Testis (tissue), 2 donors: ENCODE measurements at regions not wholly inside any gene's neighbourhood (a gene's known extent, or its start where the extent isn't known, plus 50 kb on each side); places are given as distances from the start of the nearest gene placed in this dataset.

ENCODE experiments used
- DNase-seq: peaks from one replicate; pipeline ENCODE4 v3.0.0-alpha.2; 2019
- H3K27ac ChIP-seq, 2 donors: fragments of 200-600 bp; sonication (generic); one replicate each; pipeline ENCODE4 v1.5.1; 2019
- H3K27me3 ChIP-seq: fragments of 200-600 bp; sonication (generic); one replicate; pipeline ENCODE4 v1.5.1; 2019
- H3K36me3 ChIP-seq: fragments of 200-600 bp; sonication (generic); one replicate; pipeline ENCODE4 v1.5.1; 2017; ENCODE audit warnings: low read depth; ENCODE audit errors: missing control alignments
- H3K4me1 ChIP-seq: fragments of 200-600 bp; sonication (generic); one replicate; pipeline ENCODE4 v1.5.1; 2019
- H3K4me3 ChIP-seq, 2 donors: fragments of 200-600 bp; sonication (generic); one replicate each; pipeline ENCODE4 v1.5.1; 2017 to 2019
- H3K9me3 ChIP-seq: fragments of 200-600 bp; sonication (generic); one replicate; pipeline ENCODE4 v1.5.1; 2017
- CTCF ChIP-seq, 3 experiments: fragments of 450-650 bp in 2 of 3; fragments of 200-600 bp in 1 of 3; sonication (generic) in 1 of 3; IDR thresholded peaks; one replicate each; pipeline ENCODE4 v1.5.1; 2016 to 2019; ENCODE audit warnings: antibody characterized with exemption in 3 of 3, mild to moderate bottlenecking in 2 of 3, moderate library complexity in 1 of 3
- POLR2A ChIP-seq: fragments of 450-650 bp; IDR thresholded peaks from one replicate; pipeline ENCODE4 v1.6.1; 2017; ENCODE audit warnings: antibody characterized with exemption, mild to moderate bottlenecking, moderate library complexity
- WGBS, 2 donors: methylation state at CpG; one replicate each; pipeline ENCODE4 v1.1.5; 2018; 5-methylcytosine and 5-hydroxymethylcytosine counted together
- intact Hi-C: fragments of 100-400 bp; cut with DNase I; formaldehyde crosslinking; loops from one replicate; pipeline ENCODE4 v1.15.1; 2023; ENCODE audit warnings: low total_unique reads

GRCh38 chr6:168374541-168375071 is 55.0 kb upstream of the DACT2 start:
- TF ChIP-seq CTCF (IDR thresholded peaks at IDR 0.05) (no peak), POLR2A (no peak)
- 93 to 97% methylated on average over 12 to 15 of the region's 15 CpGs for WGBS, 2 donors
- no peaks in the 10 kb centered on the region for H3K36me3 ChIP-seq
- no peaks in the 10 kb centered on the region for H3K27me3 ChIP-seq
- intact Hi-C loops: loop anchor here (5.0 kb wide), 1 partner anchor 513 kb away; no protein-coding TSS in a partner anchor
- H3K4me1 ChIP-seq: peaks cover 6% of the 10 kb centered on the region
- H3K9me3 ChIP-seq: no peaks in the 10 kb centered on the region
- no peak overlapping the region for H3K4me3 ChIP-seq
- H3K27ac ChIP-seq: no peak overlapping the region
- DNase-seq: no peak

GRCh38 chr6:168376120-168376519 is 56.5 kb upstream of the DACT2 start:
- no peaks in the 10 kb centered on the region for H3K27me3 ChIP-seq
- H3K27ac ChIP-seq: no peak overlapping the region
- no peak for TF ChIP-seq CTCF (IDR thresholded peaks at IDR 0.05)
- no peak for TF ChIP-seq POLR2A
- WGBS, 2 donors: 92 to 94% methylated on average over 9 of the region's 9 CpGs
- no peaks in the 10 kb centered on the region for H3K36me3 ChIP-seq
- DNase-seq: no peak
- H3K4me1 ChIP-seq: peaks cover 6% of the 10 kb centered on the region
- intact Hi-C loops: no loop called here
- no peaks in the 10 kb centered on the region for H3K9me3 ChIP-seq
- no peak overlapping the region for H3K4me3 ChIP-seq

GRCh38 chr6:168376811-168377483 is 57.4 kb upstream of the DACT2 start:
- Histone ChIP-seq H3K4me3 (no peak overlapping the region), H3K9me3 (no peaks in the 10 kb centered on the region), H3K36me3 (no peaks in the 10 kb centered on the region), H3K27me3 (no peaks in the 10 kb centered on the region), H3K27ac (peak overlapping the region in 1 of 2 donors; percentile 54), H3K4me1 (peaks cover 6% of the 10 kb centered on the region)
- no peak for DNase-seq
- intact Hi-C loops: no loop called here
- 72 to 73% methylated on average over 19 of the region's 19 CpGs for WGBS, 2 donors
- TF ChIP-seq POLR2A (no peak), CTCF (IDR thresholded peaks at IDR 0.05) (no peak)

- DNase-seq: peak; percentile 55
- WGBS, 2 donors: 21 to 29% methylated on average over 14 to 17 of the region's 17 CpGs
- intact Hi-C loops: no loop called here
- Histone ChIP-seq H3K4me1 (peaks cover 6% of the 10 kb centered on the region), H3K4me3 (no peak overlapping the region), H3K36me3 (no peaks in the 10 kb centered on the region), H3K27ac (peak overlapping the region in 1 of 2 donors; percentile 54), H3K27me3 (no peaks in the 10 kb centered on the region), H3K9me3 (no peaks in the 10 kb centered on the region)
- no peak for TF ChIP-seq POLR2A
- TF ChIP-seq CTCF (IDR thresholded peaks at IDR 0.05): no peak
Observed at GRCh38 chr6:168377484-168377855, 57.9 kb upstream of the DACT2 start.
